Testis (tissue), 2 donors: ENCODE measurements at regions not wholly inside any gene's neighbourhood (a gene's known extent, or its start where the extent isn't known, plus 50 kb on each side); places are given as distances from the start of the nearest gene placed in this dataset.
"Not testable (repeated sequence)": the region's sequence is repeated elsewhere in the genome, so short reads cannot be mapped to it uniquely, and the experiment has no call there.

Source experiments
- DNase-seq: peaks from one replicate; pipeline ENCODE4 v3.0.0-alpha.2; 2019
- H3K27ac ChIP-seq, 2 donors: fragments of 200-600 bp; sonication (generic); one replicate each; pipeline ENCODE4 v1.5.1; 2019
- H3K27me3 ChIP-seq: fragments of 200-600 bp; sonication (generic); one replicate; pipeline ENCODE4 v1.5.1; 2019
- H3K36me3 ChIP-seq: fragments of 200-600 bp; sonication (generic); one replicate; pipeline ENCODE4 v1.5.1; 2017; ENCODE audit warnings: low read depth; ENCODE audit errors: missing control alignments
- H3K4me1 ChIP-seq: fragments of 200-600 bp; sonication (generic); one replicate; pipeline ENCODE4 v1.5.1; 2019
- H3K4me3 ChIP-seq, 2 donors: fragments of 200-600 bp; sonication (generic); one replicate each; pipeline ENCODE4 v1.5.1; 2017 to 2019
- H3K9me3 ChIP-seq: fragments of 200-600 bp; sonication (generic); one replicate; pipeline ENCODE4 v1.5.1; 2017
- POLR2A ChIP-seq: fragments of 450-650 bp; IDR thresholded peaks from one replicate; pipeline ENCODE4 v1.6.1; 2017; ENCODE audit warnings: antibody characterized with exemption, mild to moderate bottlenecking, moderate library complexity
- WGBS, 2 donors: methylation state at CpG; one replicate each; pipeline ENCODE4 v1.1.5; 2018; 5-methylcytosine and 5-hydroxymethylcytosine counted together
- intact Hi-C: fragments of 100-400 bp; cut with DNase I; formaldehyde crosslinking; loops from one replicate; pipeline ENCODE4 v1.15.1; 2023; ENCODE audit warnings: low total_unique reads
- TF ChIP-seq, protein P1 (sequence below), 3 experiments: fragments of 450-650 bp in 2 of 3; fragments of 200-600 bp in 1 of 3; sonication (generic) in 1 of 3; IDR thresholded peaks; one replicate each; pipeline ENCODE4 v1.5.1; 2016 to 2019; ENCODE audit warnings: antibody characterized with exemption in 3 of 3, mild to moderate bottlenecking in 2 of 3, moderate library complexity in 1 of 3

DNA sequence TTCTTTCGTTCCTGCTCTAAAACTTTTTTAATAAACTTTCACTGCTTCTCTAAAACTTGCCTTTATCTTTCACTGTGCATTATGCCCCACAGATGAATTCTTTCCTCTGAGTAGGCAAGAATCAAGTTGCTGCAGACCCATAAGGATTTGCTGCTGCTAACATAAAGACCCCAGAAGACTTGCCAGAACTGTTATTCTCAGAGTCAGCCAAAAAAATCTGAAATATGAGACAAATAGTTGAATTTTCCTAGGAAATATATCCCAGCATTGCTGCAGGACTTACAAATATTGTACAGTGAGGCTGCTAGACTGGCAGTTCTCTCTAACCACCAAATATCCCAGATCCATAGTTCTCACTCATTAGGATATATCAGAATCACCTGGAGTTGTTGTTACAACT, 349.1 kb upstream of the FLRT2 start:
- Histone ChIP-seq H3K9me3 (no peaks in the 10 kb centered on the region), H3K4me3 (no peak overlapping the region), H3K4me1 (no peaks in the 10 kb centered on the region), H3K27ac (no peak overlapping the region), H3K27me3 (no peaks in the 10 kb centered on the region), H3K36me3 (no peaks in the 10 kb centered on the region)
- TF ChIP-seq, protein P1, sequence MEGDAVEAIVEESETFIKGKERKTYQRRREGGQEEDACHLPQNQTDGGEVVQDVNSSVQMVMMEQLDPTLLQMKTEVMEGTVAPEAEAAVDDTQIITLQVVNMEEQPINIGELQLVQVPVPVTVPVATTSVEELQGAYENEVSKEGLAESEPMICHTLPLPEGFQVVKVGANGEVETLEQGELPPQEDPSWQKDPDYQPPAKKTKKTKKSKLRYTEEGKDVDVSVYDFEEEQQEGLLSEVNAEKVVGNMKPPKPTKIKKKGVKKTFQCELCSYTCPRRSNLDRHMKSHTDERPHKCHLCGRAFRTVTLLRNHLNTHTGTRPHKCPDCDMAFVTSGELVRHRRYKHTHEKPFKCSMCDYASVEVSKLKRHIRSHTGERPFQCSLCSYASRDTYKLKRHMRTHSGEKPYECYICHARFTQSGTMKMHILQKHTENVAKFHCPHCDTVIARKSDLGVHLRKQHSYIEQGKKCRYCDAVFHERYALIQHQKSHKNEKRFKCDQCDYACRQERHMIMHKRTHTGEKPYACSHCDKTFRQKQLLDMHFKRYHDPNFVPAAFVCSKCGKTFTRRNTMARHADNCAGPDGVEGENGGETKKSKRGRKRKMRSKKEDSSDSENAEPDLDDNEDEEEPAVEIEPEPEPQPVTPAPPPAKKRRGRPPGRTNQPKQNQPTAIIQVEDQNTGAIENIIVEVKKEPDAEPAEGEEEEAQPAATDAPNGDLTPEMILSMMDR (IDR thresholded peaks at IDR 0.05) = no peak
- no peak for TF ChIP-seq POLR2A
- intact Hi-C loops = no loop called here
- no peak for DNase-seq
- 33 to 57% methylated on average over 1 of the region's 1 CpG for WGBS, 2 donors

- H3K4me3 ChIP-seq = no peak overlapping the region
- H3K9me3 ChIP-seq = no peaks in the 10 kb centered on the region
- H3K4me1 ChIP-seq = no peaks in the 10 kb centered on the region
- no peak for DNase-seq
- no peak for TF ChIP-seq POLR2A
- TF ChIP-seq, protein P1 (IDR thresholded peaks at IDR 0.05) = no peak
- 72 to 79% methylated on average over 4 of the region's 4 CpGs for WGBS, 2 donors
- H3K36me3 ChIP-seq = no peaks in the 10 kb centered on the region
- H3K27ac ChIP-seq = no peak overlapping the region
- no peaks in the 10 kb centered on the region for H3K27me3 ChIP-seq
- intact Hi-C loops = no loop called here
Measured at GRCh38 chr14:85182282-85182681, 347.7 kb upstream of the FLRT2 start.

DNA sequence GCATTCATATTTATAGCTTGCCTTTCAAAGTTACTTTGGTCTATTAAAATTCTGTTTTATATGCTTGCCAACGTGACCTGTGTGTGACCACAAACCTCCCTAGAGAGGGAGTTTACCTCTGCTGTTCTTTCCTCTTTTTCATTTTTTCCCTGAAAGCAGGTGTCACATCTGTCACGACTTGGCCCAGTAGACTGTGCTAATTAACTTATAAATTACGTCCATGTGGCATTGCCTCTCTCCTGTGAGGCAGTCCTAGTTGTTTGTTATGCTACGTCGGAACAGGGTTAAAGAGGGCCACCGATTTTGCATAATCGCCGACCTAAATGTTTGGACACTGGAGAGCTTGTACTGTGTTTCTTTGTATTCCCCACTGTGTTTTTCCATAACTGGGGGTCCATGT, 343.9 kb upstream of the FLRT2 start:
- no peaks in the 10 kb centered on the region for H3K27me3 ChIP-seq
- 82% methylated on average over 8 of the region's 8 CpGs for WGBS, 2 donors
- intact Hi-C loops = no loop called here
- H3K4me1 ChIP-seq = no peaks in the 10 kb centered on the region
- no peaks in the 10 kb centered on the region for H3K9me3 ChIP-seq
- TF ChIP-seq, protein P1 (IDR thresholded peaks at IDR 0.05) = no peak
- TF ChIP-seq POLR2A = no peak
- H3K4me3 ChIP-seq = no peak overlapping the region
- H3K27ac ChIP-seq = no peak overlapping the region
- DNase-seq = no peak
- H3K36me3 ChIP-seq = no peaks in the 10 kb centered on the region

- no peaks in the 10 kb centered on the region for H3K9me3 ChIP-seq
- no peak overlapping the region for H3K4me3 ChIP-seq
- DNase-seq = no peak
- H3K4me1 ChIP-seq = no peaks in the 10 kb centered on the region
- no peaks in the 10 kb centered on the region for H3K27me3 ChIP-seq
- WGBS, 2 donors = 75 to 91% methylated on average over 1 of the region's 1 CpG
- TF ChIP-seq, protein P1 (IDR thresholded peaks at IDR 0.05) = no peak
- no peak for TF ChIP-seq POLR2A
- H3K27ac ChIP-seq = no peak overlapping the region
- intact Hi-C loops = no loop called here
- no peaks in the 10 kb centered on the region for H3K36me3 ChIP-seq
Measured at GRCh38 chr14:85187521-85187920, 342.4 kb upstream of the FLRT2 start.

- DNase-seq = no peak
- no peaks in the 10 kb centered on the region for H3K27me3 ChIP-seq
- H3K4me1 ChIP-seq = no peaks in the 10 kb centered on the region
- no peak overlapping the region for H3K4me3 ChIP-seq
- WGBS, 2 donors = 88 to 100% methylated on average over 1 of the region's 1 CpG
- no peaks in the 10 kb centered on the region for H3K36me3 ChIP-seq
- intact Hi-C loops = no loop called here
- no peak overlapping the region for H3K27ac ChIP-seq
- TF ChIP-seq POLR2A = no peak
- TF ChIP-seq, protein P1 (IDR thresholded peaks at IDR 0.05) = no peak
- H3K9me3 ChIP-seq = no peaks in the 10 kb centered on the region
Measured at GRCh38 chr14:85188836-85189235, 341.1 kb upstream of the FLRT2 start.

GRCh38 chr14:85189253-85189652, 340.7 kb upstream of the FLRT2 start:
- H3K36me3 ChIP-seq, DNase-seq, H3K4me3 ChIP-seq, H3K9me3 ChIP-seq, intact Hi-C loops, H3K27ac ChIP-seq, H3K27me3 ChIP-seq, H3K4me1 ChIP-seq: not testable (repeated sequence)
- 85 to 86% methylated on average over 6 of the region's 6 CpGs for WGBS, 2 donors
